Neural cell (in vitro differentiated cells): ENCODE measurements at regions not wholly inside any gene's neighbourhood (a gene's known extent, or its start where the extent isn't known, plus 50 kb on each side); places are given as distances from the start of the nearest gene placed in this dataset.

ENCODE experiments used
- H2AFZ ChIP-seq: fragments of 200-600, 300-800 bp; sonication (generic), shearing (Covaris generic); 2 replicates; pipeline ENCODE4 v1.6.0; 2014; ENCODE audit warnings: low read depth, mild to moderate bottlenecking, antibody characterized with exemption, low read length, moderate library complexity
- H3F3A ChIP-seq: fragments of 200-600 bp; shearing (Covaris generic); 2 replicates; pipeline ENCODE4 v1.6.1; 2016; ENCODE audit warnings: mild to moderate bottlenecking, moderate library complexity, mixed read lengths, antibody characterized with exemption, low read length; ENCODE audit not compliant: insufficient read depth, poor library complexity, severe bottlenecking
- H3K27ac ChIP-seq: fragments of 200-600, 300-800 bp; sonication (generic), shearing (Covaris generic); 2 replicates; pipeline ENCODE4 v1.5.1; 2014; ENCODE audit warnings: mild to moderate bottlenecking, low read length, moderate library complexity
- H3K27me3 ChIP-seq: fragments of 300-800, 200-600 bp; sonication (generic), shearing (Covaris generic); 2 replicates; pipeline ENCODE4 v1.6.0; 2014; ENCODE audit warnings: mild to moderate bottlenecking, low read depth, low read length, moderate library complexity; ENCODE audit not compliant: insufficient read depth
- H3K36me3 ChIP-seq: fragments of 300-800, 200-600 bp; sonication (generic), shearing (Covaris generic); 2 replicates; pipeline ENCODE4 v1.5.1; 2014; ENCODE audit warnings: mild to moderate bottlenecking, antibody characterized with exemption, low read length, moderate library complexity; ENCODE audit not compliant: insufficient read depth
- H3K4me2 ChIP-seq: fragments of 300-800, 200-600 bp; sonication (generic), shearing (Covaris generic); 2 replicates; pipeline ENCODE4 v1.6.0; 2014; ENCODE audit warnings: mild to moderate bottlenecking, low read length
- H3K4me3 ChIP-seq: fragments of 300-800, 200-600 bp; sonication (generic), shearing (Covaris generic); 2 replicates; pipeline ENCODE4 v1.5.1; 2014; ENCODE audit warnings: mild to moderate bottlenecking, low read length, moderate library complexity
- H3K79me2 ChIP-seq: fragments of 200-600 bp; shearing (Covaris generic); replicated peaks from 2 replicates; pipeline ENCODE4 v1.6.0; 2014; ENCODE audit warnings: mild to moderate bottlenecking, low read length, moderate library complexity; ENCODE audit not compliant: insufficient read depth
- H3K9ac ChIP-seq: fragments of 300-800, 200-600 bp; sonication (generic), shearing (Covaris generic); 2 replicates; pipeline ENCODE4 v1.6.1; 2016; ENCODE audit warnings: mild to moderate bottlenecking, low read length, mixed read lengths
- H3K9me2 ChIP-seq: fragments of 200-600 bp; shearing (Covaris generic); 2 replicates; pipeline ENCODE4 v1.6.1; 2016; ENCODE audit warnings: mild to moderate bottlenecking, low read length, mixed read lengths; ENCODE audit not compliant: insufficient read depth
- H3K9me3 ChIP-seq: fragments of 200-600, 300-800 bp; sonication (generic), shearing (Covaris generic); 2 replicates; pipeline ENCODE4 v1.6.1; 2016; ENCODE audit warnings: mild to moderate bottlenecking, mixed run types, low read length, moderate library complexity, mixed read lengths
- H4K20me1 ChIP-seq: fragments of 200-600 bp; shearing (Covaris generic); 2 replicates; pipeline ENCODE4 v1.6.1; 2016; ENCODE audit warnings: mild to moderate bottlenecking, mixed run types; ENCODE audit not compliant: insufficient read depth
- EP300 ChIP-seq: fragments of 450-650 bp; conservative IDR thresholded peaks from 2 replicates; pipeline ENCODE4 v1.6.1; 2014; ENCODE audit warnings: antibody characterized with exemption, mild to moderate bottlenecking, moderate library complexity; ENCODE audit not compliant: poor library complexity, severe bottlenecking
- EZH2 ChIP-seq: fragments of 200-600, 300-800 bp; shearing (Covaris generic), sonication (generic); IDR thresholded peaks from 2 replicates; pipeline ENCODE4 v1.6.1; 2014; ENCODE audit warnings: antibody characterized with exemption, low read length, borderline replicate concordance, mild to moderate bottlenecking; ENCODE audit not compliant: insufficient read depth, poor library complexity, severe bottlenecking
- MXI1 ChIP-seq: fragments of 450-650 bp; conservative IDR thresholded peaks from 2 replicates; pipeline ENCODE4 v1.6.1; 2014; ENCODE audit warnings: antibody characterized with exemption, mild to moderate bottlenecking; ENCODE audit not compliant: poor library complexity, severe bottlenecking
- POLR2AphosphoS5 ChIP-seq: IDR thresholded peaks from 2 replicates; pipeline ENCODE4 v1.6.1; 2012
- RAD21 ChIP-seq: fragments of 450-650 bp; conservative IDR thresholded peaks from 2 replicates; pipeline ENCODE4 v1.6.1; 2014; ENCODE audit warnings: antibody characterized with exemption, mild to moderate bottlenecking, moderate library complexity
- SMC3 ChIP-seq: fragments of 450-650 bp; conservative IDR thresholded peaks from 2 replicates; pipeline ENCODE4 v1.6.1; 2014; ENCODE audit warnings: antibody characterized with exemption, mild to moderate bottlenecking, moderate library complexity; ENCODE audit not compliant: poor library complexity
- TAF1 ChIP-seq: IDR thresholded peaks from 2 replicates; pipeline ENCODE4 v1.6.1; 2012; ENCODE audit warnings: low read depth
- TF ChIP-seq, protein P1 (sequence below): fragments of 450-650 bp; IDR thresholded peaks from 2 replicates; pipeline ENCODE4 v1.5.1; 2014; ENCODE audit warnings: antibody characterized with exemption, mild to moderate bottlenecking, moderate library complexity; ENCODE audit not compliant: poor library complexity, severe bottlenecking
- TF ChIP-seq, protein P2 (sequence below): IDR thresholded peaks from 2 replicates; pipeline ENCODE4 v1.6.1; 2012; ENCODE audit warnings: borderline replicate concordance

DNA sequence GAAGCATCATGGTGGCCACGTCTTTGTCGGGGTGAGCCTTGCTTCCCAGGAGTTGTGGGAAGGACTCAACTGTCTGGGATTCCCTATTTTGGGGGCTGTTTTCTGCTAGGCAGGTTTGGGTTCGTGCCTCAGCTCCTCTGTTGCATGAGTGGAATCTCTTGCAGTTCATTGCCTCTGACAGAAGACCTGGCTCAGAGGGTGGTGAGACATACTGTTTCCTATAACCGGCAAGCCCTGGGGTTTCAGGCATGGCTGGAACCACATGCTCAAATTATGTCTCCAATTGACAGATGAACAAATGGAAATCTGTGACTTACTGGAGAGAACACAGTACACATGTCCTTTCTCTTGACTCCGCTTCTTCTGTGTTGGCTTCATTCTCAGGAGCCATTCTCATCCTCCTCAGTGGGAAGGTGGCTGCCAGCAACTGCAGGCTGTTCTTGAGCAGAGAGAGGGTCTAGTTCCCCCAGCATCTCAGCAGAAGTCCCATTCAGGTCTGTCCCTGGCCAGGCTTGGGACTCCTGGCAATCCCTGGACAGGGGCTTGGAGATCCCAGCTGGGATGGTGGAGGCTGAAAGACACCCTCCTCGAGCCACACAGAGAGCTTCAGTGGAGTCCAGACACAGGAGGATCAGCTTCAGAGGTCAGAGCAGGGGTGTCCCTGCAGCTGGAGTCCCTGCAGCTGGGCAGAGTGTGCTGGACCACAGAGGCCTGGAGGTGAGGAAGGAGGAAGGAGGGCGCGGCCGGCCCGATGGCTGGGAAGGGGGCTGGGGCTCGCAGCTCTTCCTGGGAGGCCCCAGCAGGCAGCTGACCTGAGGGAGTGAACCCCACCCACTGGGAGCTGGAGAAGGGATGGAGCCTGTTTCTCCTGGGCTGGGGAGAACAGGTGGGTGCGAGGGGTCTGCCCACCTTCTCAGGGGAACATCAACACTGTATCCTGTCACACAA is 97.6 kb downstream of the LSM3 start:
- Histone ChIP-seq H4K20me1 (no peaks in the 10 kb centered on the region), H3K9ac (no peak overlapping the region), H3K4me2 (no peak overlapping the region), H3K79me2 (no peaks in the 10 kb centered on the region), H3K36me3 (no peaks in the 10 kb centered on the region), H2AFZ (no peak overlapping the region), H3K27me3 (no peaks in the 10 kb centered on the region), H3K9me3 (no peaks in the 10 kb centered on the region), H3K4me3 (no peak overlapping the region), H3F3A (no peaks in the 10 kb centered on the region), H3K9me2 (no peaks in the 10 kb centered on the region), H3K27ac (no peak overlapping the region)
- TF ChIP-seq, protein P1, sequence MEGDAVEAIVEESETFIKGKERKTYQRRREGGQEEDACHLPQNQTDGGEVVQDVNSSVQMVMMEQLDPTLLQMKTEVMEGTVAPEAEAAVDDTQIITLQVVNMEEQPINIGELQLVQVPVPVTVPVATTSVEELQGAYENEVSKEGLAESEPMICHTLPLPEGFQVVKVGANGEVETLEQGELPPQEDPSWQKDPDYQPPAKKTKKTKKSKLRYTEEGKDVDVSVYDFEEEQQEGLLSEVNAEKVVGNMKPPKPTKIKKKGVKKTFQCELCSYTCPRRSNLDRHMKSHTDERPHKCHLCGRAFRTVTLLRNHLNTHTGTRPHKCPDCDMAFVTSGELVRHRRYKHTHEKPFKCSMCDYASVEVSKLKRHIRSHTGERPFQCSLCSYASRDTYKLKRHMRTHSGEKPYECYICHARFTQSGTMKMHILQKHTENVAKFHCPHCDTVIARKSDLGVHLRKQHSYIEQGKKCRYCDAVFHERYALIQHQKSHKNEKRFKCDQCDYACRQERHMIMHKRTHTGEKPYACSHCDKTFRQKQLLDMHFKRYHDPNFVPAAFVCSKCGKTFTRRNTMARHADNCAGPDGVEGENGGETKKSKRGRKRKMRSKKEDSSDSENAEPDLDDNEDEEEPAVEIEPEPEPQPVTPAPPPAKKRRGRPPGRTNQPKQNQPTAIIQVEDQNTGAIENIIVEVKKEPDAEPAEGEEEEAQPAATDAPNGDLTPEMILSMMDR = no peak
- TF ChIP-seq MXI1 = no peak

DNA sequence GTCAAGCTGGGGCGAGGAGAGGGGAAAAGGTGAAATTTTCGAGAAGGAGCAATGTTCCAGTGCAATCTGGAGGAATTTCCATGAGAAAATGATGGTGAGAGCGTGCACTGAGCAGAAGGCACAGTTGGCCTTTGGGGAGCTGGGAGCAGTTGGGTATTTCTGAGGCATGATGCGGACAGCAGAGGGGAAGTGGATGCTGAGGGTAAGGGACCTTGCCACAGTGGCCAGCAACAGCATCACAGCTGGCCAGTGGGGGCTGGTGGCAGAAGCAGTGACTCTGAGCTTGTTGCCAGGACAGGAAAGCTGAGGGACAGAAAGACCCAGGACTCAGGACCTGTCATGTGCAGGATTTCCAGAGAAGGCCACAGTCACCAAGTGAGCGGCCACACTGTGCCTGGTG is 98.9 kb downstream of the LSM3 start:
- H4K20me1 ChIP-seq = no peaks in the 10 kb centered on the region
- H3K9me2 ChIP-seq = no peaks in the 10 kb centered on the region
- no peak overlapping the region for H3K4me2 ChIP-seq
- H3K27me3 ChIP-seq = no peaks in the 10 kb centered on the region
- no peak overlapping the region for H3K4me3 ChIP-seq
- H3K9ac ChIP-seq = no peak overlapping the region
- H3K27ac ChIP-seq = no peak overlapping the region
- TF ChIP-seq POLR2AphosphoS5 = no peak
- no peak for TF ChIP-seq MXI1
- TF ChIP-seq TAF1 = no peak
- TF ChIP-seq, protein P1 = no peak
- TF ChIP-seq SMC3 = no peak
- no peak for TF ChIP-seq RAD21
- TF ChIP-seq, protein P2, sequence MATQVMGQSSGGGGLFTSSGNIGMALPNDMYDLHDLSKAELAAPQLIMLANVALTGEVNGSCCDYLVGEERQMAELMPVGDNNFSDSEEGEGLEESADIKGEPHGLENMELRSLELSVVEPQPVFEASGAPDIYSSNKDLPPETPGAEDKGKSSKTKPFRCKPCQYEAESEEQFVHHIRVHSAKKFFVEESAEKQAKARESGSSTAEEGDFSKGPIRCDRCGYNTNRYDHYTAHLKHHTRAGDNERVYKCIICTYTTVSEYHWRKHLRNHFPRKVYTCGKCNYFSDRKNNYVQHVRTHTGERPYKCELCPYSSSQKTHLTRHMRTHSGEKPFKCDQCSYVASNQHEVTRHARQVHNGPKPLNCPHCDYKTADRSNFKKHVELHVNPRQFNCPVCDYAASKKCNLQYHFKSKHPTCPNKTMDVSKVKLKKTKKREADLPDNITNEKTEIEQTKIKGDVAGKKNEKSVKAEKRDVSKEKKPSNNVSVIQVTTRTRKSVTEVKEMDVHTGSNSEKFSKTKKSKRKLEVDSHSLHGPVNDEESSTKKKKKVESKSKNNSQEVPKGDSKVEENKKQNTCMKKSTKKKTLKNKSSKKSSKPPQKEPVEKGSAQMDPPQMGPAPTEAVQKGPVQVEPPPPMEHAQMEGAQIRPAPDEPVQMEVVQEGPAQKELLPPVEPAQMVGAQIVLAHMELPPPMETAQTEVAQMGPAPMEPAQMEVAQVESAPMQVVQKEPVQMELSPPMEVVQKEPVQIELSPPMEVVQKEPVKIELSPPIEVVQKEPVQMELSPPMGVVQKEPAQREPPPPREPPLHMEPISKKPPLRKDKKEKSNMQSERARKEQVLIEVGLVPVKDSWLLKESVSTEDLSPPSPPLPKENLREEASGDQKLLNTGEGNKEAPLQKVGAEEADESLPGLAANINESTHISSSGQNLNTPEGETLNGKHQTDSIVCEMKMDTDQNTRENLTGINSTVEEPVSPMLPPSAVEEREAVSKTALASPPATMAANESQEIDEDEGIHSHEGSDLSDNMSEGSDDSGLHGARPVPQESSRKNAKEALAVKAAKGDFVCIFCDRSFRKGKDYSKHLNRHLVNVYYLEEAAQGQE = no peak
- TF ChIP-seq EP300 = no peak
- TF ChIP-seq EZH2 = no peak
- no peaks in the 10 kb centered on the region for H3F3A ChIP-seq
- no peaks in the 10 kb centered on the region for H3K9me3 ChIP-seq
- no peaks in the 10 kb centered on the region for H3K36me3 ChIP-seq
- H3K79me2 ChIP-seq = no peaks in the 10 kb centered on the region
- no peak overlapping the region for H2AFZ ChIP-seq
